H1 (cell line): ENCODE measurements at regions not wholly inside any gene's neighbourhood (a gene's known extent, or its start where the extent isn't known, plus 50 kb on each side); places are given as distances from the start of the nearest gene placed in this dataset.

Experiments used
- FOSL1 ChIP-seq: IDR thresholded peaks from 2 replicates; pipeline ENCODE4 v1.6.1; 2011; ENCODE audit warnings: mild to moderate bottlenecking, low read depth, low read length, moderate library complexity; ENCODE audit not compliant: insufficient read depth
- JUN ChIP-seq: IDR thresholded peaks from 2 replicates; pipeline ENCODE4 v1.6.1; 2011; ENCODE audit warnings: low read depth, mild to moderate bottlenecking, improper control_type of control experiment, low read length
- POLR2A ChIP-seq, 2 experiments: IDR thresholded peaks; 1 replicate in 1 of 2; 2 replicates in 1 of 2; pipeline ENCODE4 v1.6.1; 2011; ENCODE audit warnings: low read depth in 2 of 2, low read length in 2 of 2, mild to moderate bottlenecking in 2 of 2; ENCODE audit errors: control extremely low read depth in 1 of 2
- POLR2AphosphoS5 ChIP-seq: IDR thresholded peaks from 2 replicates; pipeline ENCODE4 v1.6.1; 2011; ENCODE audit warnings: low read depth, low read length
- RFX5 ChIP-seq: IDR thresholded peaks from 2 replicates; pipeline ENCODE4 v1.6.1; 2011; ENCODE audit warnings: low read depth, low read length, improper control_type of control experiment, borderline replicate concordance
- SIN3A ChIP-seq, 2 experiments: IDR thresholded peaks in 1 of 2; conservative IDR thresholded peaks in 1 of 2; 2 replicates each; pipeline ENCODE4 v1.6.1; 2011 to 2012; ENCODE audit warnings: low read length in 2 of 2, improper control_type of control experiment in 1 of 2, low read depth in 1 of 2, mild to moderate bottlenecking in 1 of 2
- YY1 ChIP-seq: IDR thresholded peaks from 2 replicates; pipeline ENCODE4 v1.6.1; 2011; ENCODE audit warnings: low read depth, mild to moderate bottlenecking, low read length
- ZNF274 ChIP-seq: IDR thresholded peaks from 2 replicates; pipeline ENCODE4 v1.7.0; 2012; ENCODE audit warnings: low read length, borderline replicate concordance; ENCODE audit errors: extremely low read depth
- TF ChIP-seq, protein P1 (sequence below), 3 experiments: IDR thresholded peaks; 1 replicate in 2 of 3; 2 replicates in 1 of 3; pipeline versions ENCODE4 v1.5.1 to v1.6.1; 2011; ENCODE audit warnings: low read length in 3 of 3, mild to moderate bottlenecking in 3 of 3, inconsistent platforms in 2 of 3, low read depth in 1 of 3, moderate library complexity in 1 of 3; ENCODE audit not compliant: insufficient read depth in 1 of 3; ENCODE audit errors: control extremely low read depth in 1 of 3

DNA sequence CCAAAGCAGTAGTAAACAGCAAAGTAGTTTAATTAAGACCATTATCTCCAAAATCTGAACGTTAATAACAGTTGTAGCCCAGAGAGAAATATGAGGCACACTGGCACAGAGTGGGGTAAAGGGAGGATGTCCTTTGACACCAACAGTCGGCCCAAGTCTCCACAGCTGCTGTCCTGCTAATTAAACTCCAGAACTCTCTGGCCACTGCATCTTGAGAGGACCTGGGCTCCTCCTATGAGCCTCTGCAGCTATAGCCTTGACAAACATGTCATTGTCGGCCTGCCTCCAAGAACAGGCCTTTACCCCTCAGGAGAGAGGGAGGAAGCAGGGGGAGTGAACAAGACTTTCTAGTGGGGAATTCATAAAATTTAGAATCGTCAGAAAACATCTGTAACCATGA lies 1170.4 kb downstream of the UQCRFS1 start:
- TF ChIP-seq POLR2AphosphoS5 = no peak
- no peak for TF ChIP-seq FOSL1
- TF ChIP-seq YY1 = no peak
- TF ChIP-seq, protein P1, sequence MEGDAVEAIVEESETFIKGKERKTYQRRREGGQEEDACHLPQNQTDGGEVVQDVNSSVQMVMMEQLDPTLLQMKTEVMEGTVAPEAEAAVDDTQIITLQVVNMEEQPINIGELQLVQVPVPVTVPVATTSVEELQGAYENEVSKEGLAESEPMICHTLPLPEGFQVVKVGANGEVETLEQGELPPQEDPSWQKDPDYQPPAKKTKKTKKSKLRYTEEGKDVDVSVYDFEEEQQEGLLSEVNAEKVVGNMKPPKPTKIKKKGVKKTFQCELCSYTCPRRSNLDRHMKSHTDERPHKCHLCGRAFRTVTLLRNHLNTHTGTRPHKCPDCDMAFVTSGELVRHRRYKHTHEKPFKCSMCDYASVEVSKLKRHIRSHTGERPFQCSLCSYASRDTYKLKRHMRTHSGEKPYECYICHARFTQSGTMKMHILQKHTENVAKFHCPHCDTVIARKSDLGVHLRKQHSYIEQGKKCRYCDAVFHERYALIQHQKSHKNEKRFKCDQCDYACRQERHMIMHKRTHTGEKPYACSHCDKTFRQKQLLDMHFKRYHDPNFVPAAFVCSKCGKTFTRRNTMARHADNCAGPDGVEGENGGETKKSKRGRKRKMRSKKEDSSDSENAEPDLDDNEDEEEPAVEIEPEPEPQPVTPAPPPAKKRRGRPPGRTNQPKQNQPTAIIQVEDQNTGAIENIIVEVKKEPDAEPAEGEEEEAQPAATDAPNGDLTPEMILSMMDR (IDR thresholded peaks at IDR 0.05; ENCODE audit: control extremely low read depth in 1 of 3, insufficient read depth in 1 of 3, low read depth in 1 of 3, low read length in 3 of 3) = no peak
- TF ChIP-seq ZNF274 = no peak
- no peak for TF ChIP-seq JUN
- no peak for TF ChIP-seq SIN3A (conservative IDR thresholded peaks at IDR 0.05 in 1 of 2, IDR thresholded peaks at IDR 0.05 in 1 of 2; ENCODE audit: low read depth in 1 of 2, low read length in 2 of 2)
- TF ChIP-seq POLR2A (IDR thresholded peaks at IDR 0.05; ENCODE audit: control extremely low read depth in 1 of 2, low read depth in 2 of 2, low read length in 2 of 2) = no peak
- TF ChIP-seq RFX5 = no peak
